Astrocyte (in vitro differentiated cells and primary cell): ENCODE measurements at regions not wholly inside any gene's neighbourhood (a gene's known extent, or its start where the extent isn't known, plus 50 kb on each side); places are given as distances from the start of the nearest gene placed in this dataset.

Experiments
- DNase-seq: peaks from one replicate; pipeline ENCODE4 v3.0.0-alpha.2; 2010; ENCODE audit warnings: low read depth
- FAIRE-seq: peaks from 2 replicates; lab custom pipeline; 2011; peaks lifted over from hg19 to GRCh38; lab: Jason Lieb, UNC
- H2AFZ ChIP-seq: 2 replicates; pipeline ENCODE4 v1.6.0; 2012; ENCODE audit warnings: low read depth, low read length, inconsistent platforms
- H3K27ac ChIP-seq: 2 replicates; pipeline ENCODE4 v1.5.1; 2011; ENCODE audit warnings: low read depth, low read length, inconsistent platforms
- H3K27me3 ChIP-seq: 2 replicates; pipeline ENCODE4 v1.6.0; 2011; ENCODE audit warnings: low read length, inconsistent platforms; ENCODE audit not compliant: insufficient read depth
- H3K36me3 ChIP-seq: 2 replicates; pipeline ENCODE4 v1.5.1; 2011; ENCODE audit warnings: low read length, inconsistent platforms; ENCODE audit not compliant: insufficient read depth
- H3K4me1 ChIP-seq: 2 replicates; pipeline ENCODE4 v1.5.1; 2011; ENCODE audit warnings: low read length, inconsistent platforms; ENCODE audit not compliant: insufficient read depth
- H3K4me2 ChIP-seq: 2 replicates; pipeline ENCODE4 v1.6.0; 2012; ENCODE audit warnings: low read length, inconsistent platforms
- H3K4me3 ChIP-seq: 2 replicates; pipeline ENCODE4 v1.5.1; 2011; ENCODE audit warnings: low read depth, mild to moderate bottlenecking, low read length, inconsistent platforms; ENCODE audit not compliant: insufficient read depth
- H3K79me2 ChIP-seq: 2 replicates; pipeline ENCODE4 v1.6.0; 2012; ENCODE audit warnings: mild to moderate bottlenecking, low read length, inconsistent platforms; ENCODE audit not compliant: insufficient read depth
- H3K9ac ChIP-seq: 2 replicates; pipeline ENCODE4 v1.6.0; 2012; ENCODE audit warnings: mild to moderate bottlenecking, low read length, inconsistent platforms
- H3K9me3 ChIP-seq: 2 replicates; pipeline ENCODE4 v1.5.1; 2012; ENCODE audit warnings: low read depth, mild to moderate bottlenecking, low read length, inconsistent platforms; ENCODE audit not compliant: insufficient read depth
- H4K20me1 ChIP-seq: 2 replicates; pipeline ENCODE4 v1.6.0; 2012; ENCODE audit warnings: low read length, inconsistent platforms; ENCODE audit not compliant: insufficient read depth
- H3K27ac Mint-ChIP-seq: one replicate; pipeline ENCODE4 v1.8.0; 2021; ENCODE audit warnings: mild to moderate bottlenecking, mixed read lengths; ENCODE audit not compliant: unreplicated experiment
- H3K27me3 Mint-ChIP-seq: one replicate; pipeline ENCODE4 v1.8.0; 2021; ENCODE audit warnings: low read depth, mixed read lengths; ENCODE audit not compliant: unreplicated experiment
- H3K36me3 Mint-ChIP-seq: one replicate; pipeline ENCODE4 v1.8.0; 2021; ENCODE audit warnings: low read depth, mixed read lengths; ENCODE audit not compliant: unreplicated experiment
- H3K4me1 Mint-ChIP-seq: one replicate; pipeline ENCODE4 v1.8.0; 2021; ENCODE audit warnings: low read depth, mixed read lengths; ENCODE audit not compliant: unreplicated experiment
- H3K4me3 Mint-ChIP-seq: one replicate; pipeline ENCODE4 v1.8.0; 2021; ENCODE audit warnings: mild to moderate bottlenecking, moderate library complexity, mixed read lengths; ENCODE audit not compliant: unreplicated experiment
- H3K9me3 Mint-ChIP-seq: one replicate; pipeline ENCODE4 v1.8.0; 2021; ENCODE audit warnings: mild to moderate bottlenecking, mixed read lengths; ENCODE audit not compliant: unreplicated experiment
- CTCF ChIP-seq: IDR thresholded peaks from 2 replicates; pipeline ENCODE4 v1.5.1; 2011; ENCODE audit warnings: low read depth, mild to moderate bottlenecking, inconsistent platforms, low read length, moderate library complexity; ENCODE audit not compliant: insufficient read depth
- EZH2 ChIP-seq: IDR thresholded peaks from 2 replicates; pipeline ENCODE4 v1.6.1; 2012; ENCODE audit warnings: mild to moderate bottlenecking, low read length, inconsistent platforms; ENCODE audit not compliant: insufficient read depth

GRCh38 chr21:35344582-35344981 is 295.5 kb upstream of the RUNX1 start:
- DNase-seq: no peak
- no peak overlapping the region for H3K4me3 ChIP-seq
- Mint-ChIP-seq H3K36me3 (peaks cover 2% of the 10 kb centered on the region), H3K4me1 (peaks cover 12% of the 10 kb centered on the region), H3K4me3 (no peak overlapping the region), H3K9me3 (peaks cover 6% of the 10 kb centered on the region), H3K27ac (no peak overlapping the region), H3K27me3 (no peaks in the 10 kb centered on the region)
- H3K79me2 ChIP-seq: no peaks in the 10 kb centered on the region
- no peak overlapping the region for H2AFZ ChIP-seq
- no peak overlapping the region for H3K9ac ChIP-seq
- H3K4me1 ChIP-seq: no peaks in the 10 kb centered on the region
- no peak overlapping the region for H3K4me2 ChIP-seq
- no peaks in the 10 kb centered on the region for H3K27me3 ChIP-seq
- H3K9me3 ChIP-seq: no peaks in the 10 kb centered on the region
- FAIRE-seq: no peak
- TF ChIP-seq CTCF (no peak), EZH2 (no peak)
- no peaks in the 10 kb centered on the region for H4K20me1 ChIP-seq
- no peaks in the 10 kb centered on the region for H3K36me3 ChIP-seq
- no peak overlapping the region for H3K27ac ChIP-seq

GRCh38 chr21:35343046-35343819 is 294.1 kb upstream of the RUNX1 start:
- no peak overlapping the region for H3K27ac Mint-ChIP-seq

More at GRCh38 chr21:35343046-35343819, 294.1 kb upstream of the RUNX1 start:
- H3K4me1 ChIP-seq: no peaks in the 10 kb centered on the region
- no peak overlapping the region for H3K27ac ChIP-seq
- peaks cover 9% of the 10 kb centered on the region for H3K9me3 Mint-ChIP-seq
- TF ChIP-seq EZH2 (no peak), CTCF (no peak)
- no peak overlapping the region for H3K9ac ChIP-seq
- H3K27me3 ChIP-seq: peaks cover 3% of the 10 kb centered on the region
- H3K4me3 ChIP-seq: no peak overlapping the region
- no peaks in the 10 kb centered on the region for H3K79me2 ChIP-seq
- peaks cover 2% of the 10 kb centered on the region for H3K36me3 Mint-ChIP-seq
- H3K9me3 ChIP-seq: no peaks in the 10 kb centered on the region
- no peaks in the 10 kb centered on the region for H3K36me3 ChIP-seq
- no peaks in the 10 kb centered on the region for H4K20me1 ChIP-seq
- no peak overlapping the region for H2AFZ ChIP-seq
- no peak for FAIRE-seq
- DNase-seq: peak; percentile 47
- no peaks in the 10 kb centered on the region for H3K27me3 Mint-ChIP-seq
- peak overlapping the region; percentile 34 for H3K4me2 ChIP-seq
- no peak overlapping the region for H3K4me3 Mint-ChIP-seq
- H3K4me1 Mint-ChIP-seq: peaks cover 3% of the 10 kb centered on the region
